ENCODE measurements at regions not wholly inside any gene's neighbourhood (a gene's known extent, or its start where the extent isn't known, plus 50 kb on each side); places are given as distances from the start of the nearest gene placed in this dataset.

GRCh38 chr10:124158592-124158991, 65.2 kb upstream of the CHST15 start:
- DNase-seq (ENCODE audit: low read depth, low spot score) = no peak
- in situ Hi-C loops (cut with HindIII; ENCODE audit: low sequenced_read_pairs) = no loop called here
- no peak for TF ChIP-seq CTCF (IDR thresholded peaks at IDR 0.05; ENCODE audit: low read depth, low read length)
- no peak overlapping the region for H3K4me3 ChIP-seq (ENCODE audit: low read depth, low read length)

GRCh38 chr10:124157271-124157681, 63.9 kb upstream of the CHST15 start:
- no peak for TF ChIP-seq CTCF (IDR thresholded peaks at IDR 0.05; ENCODE audit: low read depth, low read length)
- H3K4me3 ChIP-seq (ENCODE audit: low read depth, low read length) = no peak overlapping the region
- peak; percentile 51 for DNase-seq (ENCODE audit: low read depth, low spot score)
- in situ Hi-C loops (cut with HindIII; ENCODE audit: low sequenced_read_pairs) = no loop called here

GRCh38 chr10:124156524-124157260, 63.3 kb upstream of the CHST15 start:
- DNase-seq (ENCODE audit: low read depth, low spot score) = no peak
- TF ChIP-seq CTCF (IDR thresholded peaks at IDR 0.05; ENCODE audit: low read depth, low read length) = no peak
- no peak overlapping the region for H3K4me3 ChIP-seq (ENCODE audit: low read depth, low read length)
- in situ Hi-C loops (cut with HindIII; ENCODE audit: low sequenced_read_pairs) = no loop called here

- no peak for TF ChIP-seq CTCF (IDR thresholded peaks at IDR 0.05; ENCODE audit: low read depth, low read length)
- H3K4me3 ChIP-seq (ENCODE audit: low read depth, low read length) = no peak overlapping the region
- in situ Hi-C loops (cut with HindIII; ENCODE audit: low sequenced_read_pairs) = no loop called here
- peak; percentile 53 for DNase-seq (ENCODE audit: low read depth, low spot score)
Measured at GRCh38 chr10:124155781-124156435, 62.5 kb upstream of the CHST15 start.

GRCh38 chr10:124153023-124153826, 59.8 kb upstream of the CHST15 start:
- in situ Hi-C loops (cut with HindIII; ENCODE audit: low sequenced_read_pairs) = no loop called here
- peak; percentile 92 for DNase-seq (ENCODE audit: low read depth, low spot score)
- no peak overlapping the region for H3K4me3 ChIP-seq (ENCODE audit: low read depth, low read length)
- TF ChIP-seq CTCF (IDR thresholded peaks at IDR 0.05; ENCODE audit: low read depth, low read length) = no peak

- in situ Hi-C loops (cut with HindIII; ENCODE audit: low sequenced_read_pairs) = no loop called here
- H3K4me3 ChIP-seq (ENCODE audit: low read depth, low read length) = no peak overlapping the region
- peak; percentile 81 for DNase-seq (ENCODE audit: low read depth, low spot score)
- no peak for TF ChIP-seq CTCF (IDR thresholded peaks at IDR 0.05; ENCODE audit: low read depth, low read length)
Measured at GRCh38 chr10:124152139-124153022, 59.0 kb upstream of the CHST15 start.

All from astrocyte of the spinal cord (primary cell).